ENCODE measurements at regions not wholly inside any gene's neighbourhood (a gene's known extent, or its start where the extent isn't known, plus 50 kb on each side); places are given as distances from the start of the nearest gene placed in this dataset.

DNA sequence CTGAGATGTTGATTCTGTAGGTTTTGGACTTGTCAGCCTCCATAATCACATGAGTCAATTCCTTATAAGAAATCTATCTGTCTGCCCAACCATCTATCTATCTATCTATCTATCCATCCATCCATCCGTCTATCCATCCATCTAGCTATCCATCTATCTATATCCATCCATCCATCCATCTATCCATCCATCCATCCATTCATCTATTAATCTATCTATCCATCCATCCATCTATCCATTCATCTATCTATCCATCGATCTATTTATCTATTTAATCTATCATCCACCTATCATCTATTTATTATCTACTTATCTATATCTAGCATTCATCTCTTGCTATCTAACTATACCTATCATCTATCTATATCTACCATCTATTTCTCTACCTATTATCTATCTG, 357.2 kb upstream of the ZNF507 start:
- H3K27me3 ChIP-seq (ENCODE audit: control insufficient read depth in 4 of 4, insufficient read depth in 4 of 4, low read length in 3 of 4), result no peaks in the 10 kb centered on the region
- WGBS, result 79% methylated on average over 2 of the region's 2 CpGs
- TF ChIP-seq FOXA1 (IDR thresholded peaks at IDR 0.05), result no peak
- no peak for TF ChIP-seq YY1 (IDR thresholded peaks at IDR 0.05)
- TF ChIP-seq TAF1 (conservative IDR thresholded peaks at IDR 0.05), result no peak
- no peak for TF ChIP-seq FOXA2 (IDR thresholded peaks at IDR 0.05)
- TF ChIP-seq, protein P1, sequence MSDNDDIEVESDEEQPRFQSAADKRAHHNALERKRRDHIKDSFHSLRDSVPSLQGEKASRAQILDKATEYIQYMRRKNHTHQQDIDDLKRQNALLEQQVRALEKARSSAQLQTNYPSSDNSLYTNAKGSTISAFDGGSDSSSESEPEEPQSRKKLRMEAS (IDR thresholded peaks at IDR 0.05), result no peak
- TF ChIP-seq EGR1 (IDR thresholded peaks at IDR 0.05; ENCODE audit: low read depth in 2 of 2), result no peak
- TF ChIP-seq, protein P2, sequence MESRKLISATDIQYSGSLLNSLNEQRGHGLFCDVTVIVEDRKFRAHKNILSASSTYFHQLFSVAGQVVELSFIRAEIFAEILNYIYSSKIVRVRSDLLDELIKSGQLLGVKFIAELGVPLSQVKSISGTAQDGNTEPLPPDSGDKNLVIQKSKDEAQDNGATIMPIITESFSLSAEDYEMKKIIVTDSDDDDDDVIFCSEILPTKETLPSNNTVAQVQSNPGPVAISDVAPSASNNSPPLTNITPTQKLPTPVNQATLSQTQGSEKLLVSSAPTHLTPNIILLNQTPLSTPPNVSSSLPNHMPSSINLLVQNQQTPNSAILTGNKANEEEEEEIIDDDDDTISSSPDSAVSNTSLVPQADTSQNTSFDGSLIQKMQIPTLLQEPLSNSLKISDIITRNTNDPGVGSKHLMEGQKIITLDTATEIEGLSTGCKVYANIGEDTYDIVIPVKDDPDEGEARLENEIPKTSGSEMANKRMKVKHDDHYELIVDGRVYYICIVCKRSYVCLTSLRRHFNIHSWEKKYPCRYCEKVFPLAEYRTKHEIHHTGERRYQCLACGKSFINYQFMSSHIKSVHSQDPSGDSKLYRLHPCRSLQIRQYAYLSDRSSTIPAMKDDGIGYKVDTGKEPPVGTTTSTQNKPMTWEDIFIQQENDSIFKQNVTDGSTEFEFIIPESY (IDR thresholded peaks at IDR 0.05), result no peak
- TF ChIP-seq, protein P3, sequence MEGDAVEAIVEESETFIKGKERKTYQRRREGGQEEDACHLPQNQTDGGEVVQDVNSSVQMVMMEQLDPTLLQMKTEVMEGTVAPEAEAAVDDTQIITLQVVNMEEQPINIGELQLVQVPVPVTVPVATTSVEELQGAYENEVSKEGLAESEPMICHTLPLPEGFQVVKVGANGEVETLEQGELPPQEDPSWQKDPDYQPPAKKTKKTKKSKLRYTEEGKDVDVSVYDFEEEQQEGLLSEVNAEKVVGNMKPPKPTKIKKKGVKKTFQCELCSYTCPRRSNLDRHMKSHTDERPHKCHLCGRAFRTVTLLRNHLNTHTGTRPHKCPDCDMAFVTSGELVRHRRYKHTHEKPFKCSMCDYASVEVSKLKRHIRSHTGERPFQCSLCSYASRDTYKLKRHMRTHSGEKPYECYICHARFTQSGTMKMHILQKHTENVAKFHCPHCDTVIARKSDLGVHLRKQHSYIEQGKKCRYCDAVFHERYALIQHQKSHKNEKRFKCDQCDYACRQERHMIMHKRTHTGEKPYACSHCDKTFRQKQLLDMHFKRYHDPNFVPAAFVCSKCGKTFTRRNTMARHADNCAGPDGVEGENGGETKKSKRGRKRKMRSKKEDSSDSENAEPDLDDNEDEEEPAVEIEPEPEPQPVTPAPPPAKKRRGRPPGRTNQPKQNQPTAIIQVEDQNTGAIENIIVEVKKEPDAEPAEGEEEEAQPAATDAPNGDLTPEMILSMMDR (IDR thresholded peaks at IDR 0.05; ENCODE audit: low read depth, low read length, missing input control), result no peak
- no peak for TF ChIP-seq SP1 (IDR thresholded peaks at IDR 0.05)
- TF ChIP-seq, protein P4, sequence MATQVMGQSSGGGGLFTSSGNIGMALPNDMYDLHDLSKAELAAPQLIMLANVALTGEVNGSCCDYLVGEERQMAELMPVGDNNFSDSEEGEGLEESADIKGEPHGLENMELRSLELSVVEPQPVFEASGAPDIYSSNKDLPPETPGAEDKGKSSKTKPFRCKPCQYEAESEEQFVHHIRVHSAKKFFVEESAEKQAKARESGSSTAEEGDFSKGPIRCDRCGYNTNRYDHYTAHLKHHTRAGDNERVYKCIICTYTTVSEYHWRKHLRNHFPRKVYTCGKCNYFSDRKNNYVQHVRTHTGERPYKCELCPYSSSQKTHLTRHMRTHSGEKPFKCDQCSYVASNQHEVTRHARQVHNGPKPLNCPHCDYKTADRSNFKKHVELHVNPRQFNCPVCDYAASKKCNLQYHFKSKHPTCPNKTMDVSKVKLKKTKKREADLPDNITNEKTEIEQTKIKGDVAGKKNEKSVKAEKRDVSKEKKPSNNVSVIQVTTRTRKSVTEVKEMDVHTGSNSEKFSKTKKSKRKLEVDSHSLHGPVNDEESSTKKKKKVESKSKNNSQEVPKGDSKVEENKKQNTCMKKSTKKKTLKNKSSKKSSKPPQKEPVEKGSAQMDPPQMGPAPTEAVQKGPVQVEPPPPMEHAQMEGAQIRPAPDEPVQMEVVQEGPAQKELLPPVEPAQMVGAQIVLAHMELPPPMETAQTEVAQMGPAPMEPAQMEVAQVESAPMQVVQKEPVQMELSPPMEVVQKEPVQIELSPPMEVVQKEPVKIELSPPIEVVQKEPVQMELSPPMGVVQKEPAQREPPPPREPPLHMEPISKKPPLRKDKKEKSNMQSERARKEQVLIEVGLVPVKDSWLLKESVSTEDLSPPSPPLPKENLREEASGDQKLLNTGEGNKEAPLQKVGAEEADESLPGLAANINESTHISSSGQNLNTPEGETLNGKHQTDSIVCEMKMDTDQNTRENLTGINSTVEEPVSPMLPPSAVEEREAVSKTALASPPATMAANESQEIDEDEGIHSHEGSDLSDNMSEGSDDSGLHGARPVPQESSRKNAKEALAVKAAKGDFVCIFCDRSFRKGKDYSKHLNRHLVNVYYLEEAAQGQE (IDR thresholded peaks at IDR 0.05), result no peak
- no peak for TF ChIP-seq RXRA (IDR thresholded peaks at IDR 0.05)
- no peak for TF ChIP-seq GABPA (IDR thresholded peaks at IDR 0.05 in 1 of 2, conservative IDR thresholded peaks at IDR 0.05 in 1 of 2)
- TF ChIP-seq NR2F2 (IDR thresholded peaks at IDR 0.05), result no peak
- no peak for TF ChIP-seq JUND (IDR thresholded peaks at IDR 0.05)
- no peak for TF ChIP-seq HNF4A (conservative IDR thresholded peaks at IDR 0.05)

DNA sequence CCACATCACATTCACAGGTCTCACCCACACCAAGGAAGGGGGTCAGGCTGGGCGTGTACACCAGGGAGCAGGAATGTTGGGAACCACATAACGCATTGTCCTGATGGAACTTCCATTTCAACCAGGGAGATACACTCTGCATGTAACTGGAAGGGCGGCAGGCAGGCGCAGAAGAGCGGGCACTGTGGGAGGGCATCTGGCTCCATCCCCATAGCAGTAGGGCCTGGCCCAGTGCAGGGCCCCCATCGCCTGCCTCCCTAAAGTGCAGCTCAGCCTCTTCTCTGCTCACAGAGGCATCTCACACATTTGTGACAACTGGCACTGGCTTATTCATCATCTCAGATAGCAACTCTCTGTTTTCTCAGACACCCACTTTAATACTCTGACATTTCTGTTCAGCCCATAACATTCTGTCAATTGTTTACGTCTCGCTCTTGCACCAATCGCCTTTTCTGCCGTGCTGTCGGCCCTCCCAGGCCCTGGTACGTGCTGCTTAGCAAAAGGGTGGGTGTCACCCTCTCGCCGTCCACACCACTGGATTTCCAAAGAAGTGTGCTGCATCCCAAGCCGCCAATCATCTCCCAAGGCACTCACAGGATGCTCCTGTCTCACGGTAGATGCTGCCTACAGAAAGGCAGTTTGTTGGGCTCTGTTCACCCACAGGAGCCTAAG, 353.3 kb upstream of the ZNF507 start:
- WGBS, result 77% methylated on average over 16 of the region's 16 CpGs
- peak; percentile 28 for DNase-seq (ENCODE audit: low spot score)
- no peak for TF ChIP-seq RXRA (IDR thresholded peaks at IDR 0.05)
- no peak for TF ChIP-seq FOXA1 (IDR thresholded peaks at IDR 0.05)
- TF ChIP-seq SP1 (IDR thresholded peaks at IDR 0.05), result no peak
- TF ChIP-seq, protein P5, sequence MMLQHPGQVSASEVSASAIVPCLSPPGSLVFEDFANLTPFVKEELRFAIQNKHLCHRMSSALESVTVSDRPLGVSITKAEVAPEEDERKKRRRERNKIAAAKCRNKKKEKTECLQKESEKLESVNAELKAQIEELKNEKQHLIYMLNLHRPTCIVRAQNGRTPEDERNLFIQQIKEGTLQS (IDR thresholded peaks at IDR 0.05), result no peak
- TF ChIP-seq, protein P4 (IDR thresholded peaks at IDR 0.05), result no peak
- TF ChIP-seq FOXA2 (IDR thresholded peaks at IDR 0.05), result no peak
- TF ChIP-seq EGR1 (IDR thresholded peaks at IDR 0.05; ENCODE audit: low read depth in 2 of 2), result no peak
- no peak for TF ChIP-seq TAF1 (conservative IDR thresholded peaks at IDR 0.05)
- no peak for TF ChIP-seq GABPA (IDR thresholded peaks at IDR 0.05 in 1 of 2, conservative IDR thresholded peaks at IDR 0.05 in 1 of 2)
- no peak for TF ChIP-seq YY1 (IDR thresholded peaks at IDR 0.05)
- TF ChIP-seq, protein P1 (IDR thresholded peaks at IDR 0.05), result no peak
- TF ChIP-seq JUND (IDR thresholded peaks at IDR 0.05), result no peak
- no peak for TF ChIP-seq NR2F2 (IDR thresholded peaks at IDR 0.05)

More for the DNA sequence above, 357.2 kb upstream of the ZNF507 start:
- no peak for DNase-seq (ENCODE audit: low spot score)
- H3K27ac ChIP-seq (ENCODE audit: low read depth in 1 of 2, low read length in 2 of 2), result no peak overlapping the region
- no peaks in the 10 kb centered on the region for H3K36me3 ChIP-seq (ENCODE audit: control insufficient read depth in 4 of 4, insufficient read depth in 3 of 4, low read depth in 1 of 4, low read length in 3 of 4)
- H3K4me1 ChIP-seq (ENCODE audit: control insufficient read depth in 4 of 4, insufficient read depth in 4 of 4, low read length in 3 of 4), result no peaks in the 10 kb centered on the region
- no peak overlapping the region for H3K9ac ChIP-seq (ENCODE audit: low read depth in 1 of 2, low read length in 2 of 2)
- H3K4me3 ChIP-seq (ENCODE audit: low read depth in 1 of 3, low read length in 3 of 3), result no peak overlapping the region
- H3K9me3 ChIP-seq (ENCODE audit: control insufficient read depth in 4 of 4, low read length in 3 of 4), result peaks cover 0 to 8% (median 3%) of the 10 kb centered on the region in 4 donors

More for the DNA sequence above, 353.3 kb upstream of the ZNF507 start:
- Histone ChIP-seq H3K27ac (ENCODE audit: low read depth in 1 of 2, low read length in 2 of 2) (no peak overlapping the region), H3K4me3 (ENCODE audit: low read depth in 1 of 3, low read length in 3 of 3) (no peak overlapping the region), H3K27me3 (ENCODE audit: control insufficient read depth in 4 of 4, insufficient read depth in 4 of 4, low read length in 3 of 4) (no peaks in the 10 kb centered on the region), H3K9me3 (ENCODE audit: control insufficient read depth in 4 of 4, low read length in 3 of 4) (no peaks in the 10 kb centered on the region), H3K36me3 (ENCODE audit: control insufficient read depth in 4 of 4, insufficient read depth in 3 of 4, low read depth in 1 of 4, low read length in 3 of 4) (no peaks in the 10 kb centered on the region), H3K9ac (ENCODE audit: low read depth in 1 of 2, low read length in 2 of 2) (no peak overlapping the region), H3K4me1 (ENCODE audit: control insufficient read depth in 4 of 4, insufficient read depth in 4 of 4, low read length in 3 of 4) (no peaks in the 10 kb centered on the region)
